Erythroblast (primary cell): ENCODE measurements at regions not wholly inside any gene's neighbourhood (a gene's known extent, or its start where the extent isn't known, plus 50 kb on each side); places are given as distances from the start of the nearest gene placed in this dataset.

Source experiments
- GATA1 ChIP-seq: IDR thresholded peaks from 2 replicates; pipeline ENCODE4 v1.6.1; 2011; ENCODE audit warnings: low read depth, mild to moderate bottlenecking, control low read depth, low read length, moderate library complexity
- POLR2A ChIP-seq: IDR thresholded peaks from 2 replicates; pipeline ENCODE4 v1.6.1; 2011; ENCODE audit warnings: mild to moderate bottlenecking, low read length

DNA sequence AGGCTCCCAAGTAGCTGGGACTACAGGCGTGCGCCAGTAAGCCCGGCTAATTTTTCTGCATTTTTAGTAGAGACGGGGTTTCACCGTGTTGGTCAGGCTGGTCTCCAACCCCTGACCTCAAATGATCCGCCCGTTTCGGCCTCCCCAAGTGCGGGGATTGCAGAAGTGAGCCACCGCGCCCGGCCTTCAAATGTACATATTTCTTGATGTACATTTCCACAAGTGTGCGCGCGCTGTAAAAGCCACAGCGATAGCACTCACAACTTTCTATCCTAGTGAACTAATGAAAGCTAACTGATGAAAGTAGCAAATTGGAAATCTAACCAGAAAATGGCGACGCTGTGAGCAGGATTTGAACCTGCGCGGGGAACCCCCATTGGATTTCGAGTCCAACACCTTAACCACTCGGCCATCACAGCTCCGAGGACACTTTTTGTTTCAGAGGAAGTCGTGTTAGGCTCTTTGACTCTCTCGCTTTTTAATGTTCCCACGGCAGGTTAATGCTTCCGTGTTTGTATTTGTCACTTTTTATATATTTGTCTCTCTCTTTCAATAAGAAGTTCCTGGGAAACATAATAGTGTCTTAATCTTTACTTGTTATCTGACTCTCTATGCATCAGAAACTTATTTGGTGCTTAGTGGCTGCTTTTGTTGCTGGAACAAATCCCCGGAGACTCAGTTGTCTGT lies 199.4 kb upstream of the ZNF184 start:
- TF ChIP-seq POLR2A (no peak), GATA1 (no peak)
